DOHH2 (cell line): ENCODE measurements at regions not wholly inside any gene's neighbourhood (a gene's known extent, or its start where the extent isn't known, plus 50 kb on each side); places are given as distances from the start of the nearest gene placed in this dataset.

Source experiments
- H3F3A ChIP-seq: fragments of 200-600 bp; sonication (generic), shearing (Covaris generic); 2 replicates; pipeline ENCODE4 v1.6.0; 2016; ENCODE audit warnings: antibody characterized with exemption, mild to moderate bottlenecking; ENCODE audit not compliant: control insufficient read depth, insufficient read depth
- H3K27ac ChIP-seq: fragments of 200-600 bp; sonication (generic); 2 replicates; pipeline ENCODE4 v1.5.1; 2014; ENCODE audit warnings: low read depth, mild to moderate bottlenecking, low read length, moderate library complexity
- H3K27me3 ChIP-seq: fragments of 200-600 bp; sonication (generic); 2 replicates; pipeline ENCODE4 v1.6.1; 2014; ENCODE audit warnings: mild to moderate bottlenecking, low read length, mixed read lengths; ENCODE audit not compliant: control insufficient read depth
- H3K36me3 ChIP-seq: fragments of 200-600 bp; sonication (generic); 2 replicates; pipeline ENCODE4 v1.6.1; 2014; ENCODE audit warnings: mild to moderate bottlenecking, low read length, moderate library complexity, mixed read lengths; ENCODE audit not compliant: control insufficient read depth
- H3K4me1 ChIP-seq: fragments of 200-600 bp; sonication (generic); 2 replicates; pipeline ENCODE4 v1.6.1; 2014; ENCODE audit warnings: mild to moderate bottlenecking, low read length, mixed read lengths; ENCODE audit not compliant: control insufficient read depth
- H3K4me2 ChIP-seq: fragments of 200-600 bp; sonication (generic); 2 replicates; pipeline ENCODE4 v1.6.0; 2014; ENCODE audit warnings: mild to moderate bottlenecking, low read length, moderate library complexity
- H3K4me3 ChIP-seq: fragments of 200-600 bp; sonication (generic); 2 replicates; pipeline ENCODE4 v1.5.1; 2014; ENCODE audit warnings: mild to moderate bottlenecking, low read length, mixed read lengths
- H3K79me2 ChIP-seq: fragments of 200-600 bp; sonication (generic); 2 replicates; pipeline ENCODE4 v1.6.1; 2014; ENCODE audit warnings: mild to moderate bottlenecking, low read length, mixed read lengths; ENCODE audit not compliant: control insufficient read depth
- H3K9me2 ChIP-seq: fragments of 200-600 bp; sonication (generic); replicated peaks from 2 replicates; pipeline ENCODE4 v1.6.1; 2014; ENCODE audit warnings: mild to moderate bottlenecking, low read length, mixed read lengths; ENCODE audit not compliant: control insufficient read depth
- H3K9me3 ChIP-seq: fragments of 200-600 bp; sonication (generic); 2 replicates; pipeline ENCODE4 v1.6.1; 2014; ENCODE audit warnings: antibody characterized with exemption, low read length, mixed read lengths; ENCODE audit not compliant: control insufficient read depth, insufficient read depth
- H4K20me1 ChIP-seq: fragments of 200-600 bp; sonication (generic); 2 replicates; pipeline ENCODE4 v1.6.0; 2014; ENCODE audit warnings: low read depth, mild to moderate bottlenecking, antibody characterized with exemption, low read length, moderate library complexity; ENCODE audit not compliant: control insufficient read depth, insufficient read depth
- CTCF ChIP-seq: fragments of 200-600 bp; sonication (generic); IDR thresholded peaks from one replicate; pipeline ENCODE4 v1.5.1; 2014; ENCODE audit warnings: antibody characterized with exemption, mild to moderate bottlenecking, low read depth, low read length; ENCODE audit not compliant: poor library complexity, severe bottlenecking
- EZH2phosphoT487 ChIP-seq: fragments of 200-600 bp; sonication (generic); IDR thresholded peaks from 2 replicates; pipeline ENCODE4 v1.6.1; 2017; ENCODE audit warnings: borderline replicate concordance, mild to moderate bottlenecking, antibody characterized with exemption, low read length, moderate library complexity, mixed read lengths

- no peaks in the 10 kb centered on the region for H3K9me3 ChIP-seq
- no peaks in the 10 kb centered on the region for H3K4me1 ChIP-seq
- H3K4me2 ChIP-seq, result no peak overlapping the region
- H3K79me2 ChIP-seq, result no peaks in the 10 kb centered on the region
- H3F3A ChIP-seq, result no peaks in the 10 kb centered on the region
- no peaks in the 10 kb centered on the region for H3K9me2 ChIP-seq
- H3K27me3 ChIP-seq, result no peaks in the 10 kb centered on the region
- TF ChIP-seq EZH2phosphoT487, result no peak
- no peak overlapping the region for H3K4me3 ChIP-seq
- H3K27ac ChIP-seq, result no peak overlapping the region
- H3K36me3 ChIP-seq, result no peaks in the 10 kb centered on the region
- H4K20me1 ChIP-seq, result no peaks in the 10 kb centered on the region
Measured at GRCh38 chr2:198957181-198957580, 500.6 kb downstream of the SATB2 start.

DNA sequence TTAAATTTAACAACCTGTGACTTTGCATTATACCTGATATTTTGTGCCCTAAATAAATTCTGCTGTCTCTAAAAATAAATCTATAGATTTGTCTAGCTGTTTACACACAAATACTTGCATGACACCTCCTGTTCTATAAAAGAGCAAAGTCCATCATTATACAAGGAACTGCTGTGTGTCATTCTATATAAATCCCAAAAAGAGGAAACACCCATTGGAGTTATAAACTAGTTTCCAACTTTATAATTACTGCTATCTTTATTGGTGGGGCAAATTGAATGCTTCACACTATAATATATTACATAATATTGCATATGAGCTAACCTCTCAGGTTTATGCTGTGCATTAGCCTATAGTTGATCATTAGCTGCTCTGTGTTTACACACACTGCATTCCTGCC, 504.4 kb downstream of the SATB2 start:
- no peaks in the 10 kb centered on the region for H3K9me2 ChIP-seq
- no peaks in the 10 kb centered on the region for H3K4me1 ChIP-seq
- H3K4me3 ChIP-seq, result no peak overlapping the region
- no peak for TF ChIP-seq EZH2phosphoT487
- TF ChIP-seq CTCF, result no peak
- no peaks in the 10 kb centered on the region for H3F3A ChIP-seq
- H3K79me2 ChIP-seq, result no peaks in the 10 kb centered on the region
- H3K36me3 ChIP-seq, result no peaks in the 10 kb centered on the region
- no peaks in the 10 kb centered on the region for H3K27me3 ChIP-seq
- no peak overlapping the region for H3K27ac ChIP-seq
- H3K9me3 ChIP-seq, result no peaks in the 10 kb centered on the region
- no peaks in the 10 kb centered on the region for H4K20me1 ChIP-seq
- no peak overlapping the region for H3K4me2 ChIP-seq

- no peaks in the 10 kb centered on the region for H4K20me1 ChIP-seq
Measured at GRCh38 chr2:198950803-198951202, 506.9 kb downstream of the SATB2 start.

DNA sequence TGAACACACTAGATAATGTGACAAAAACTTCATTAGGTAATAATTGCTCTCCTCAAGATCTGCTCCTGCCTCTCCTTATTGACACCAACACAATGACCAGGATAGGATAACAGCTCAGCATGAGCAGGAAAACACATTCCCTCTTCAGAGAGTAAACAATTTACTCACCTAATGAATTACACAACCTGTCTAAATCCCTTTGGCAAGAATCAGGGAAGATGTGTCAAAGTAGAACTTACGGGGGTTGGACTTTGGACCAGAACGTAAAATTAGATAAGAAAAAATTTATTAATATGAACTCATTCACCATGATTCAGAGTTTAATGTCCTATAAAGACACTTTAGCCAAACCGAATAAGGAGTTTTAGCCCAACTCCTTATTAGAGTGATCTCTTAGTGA, 512.2 kb downstream of the SATB2 start:
- no peaks in the 10 kb centered on the region for H3F3A ChIP-seq
- H3K4me3 ChIP-seq, result no peak overlapping the region
- no peaks in the 10 kb centered on the region for H3K27me3 ChIP-seq
- no peaks in the 10 kb centered on the region for H4K20me1 ChIP-seq
- TF ChIP-seq EZH2phosphoT487 (no peak), CTCF (no peak)
- H3K27ac ChIP-seq, result no peak overlapping the region
- no peaks in the 10 kb centered on the region for H3K4me1 ChIP-seq
- H3K79me2 ChIP-seq, result no peaks in the 10 kb centered on the region
- no peak overlapping the region for H3K4me2 ChIP-seq
- no peaks in the 10 kb centered on the region for H3K36me3 ChIP-seq
- H3K9me2 ChIP-seq, result no peaks in the 10 kb centered on the region
- H3K9me3 ChIP-seq, result no peaks in the 10 kb centered on the region

More at GRCh38 chr2:198950803-198951202, 506.9 kb downstream of the SATB2 start:
- Histone ChIP-seq H3K36me3 (no peaks in the 10 kb centered on the region), H3K27me3 (no peaks in the 10 kb centered on the region), H3F3A (no peaks in the 10 kb centered on the region), H3K27ac (no peak overlapping the region), H3K9me3 (no peaks in the 10 kb centered on the region), H3K4me2 (no peak overlapping the region), H3K9me2 (no peaks in the 10 kb centered on the region), H3K4me3 (no peak overlapping the region), H3K4me1 (no peaks in the 10 kb centered on the region), H3K79me2 (no peaks in the 10 kb centered on the region)
- TF ChIP-seq CTCF (no peak), EZH2phosphoT487 (no peak)
